Pulmonary artery endothelial cell (primary cell): ENCODE measurements at regions not wholly inside any gene's neighbourhood (a gene's known extent, or its start where the extent isn't known, plus 50 kb on each side); places are given as distances from the start of the nearest gene placed in this dataset.

ENCODE experiments used
- DNase-seq: peaks from one replicate; pipeline ENCODE4 v3.0.0-alpha.2; 2011; ENCODE audit warnings: low read depth, low spot score

DNA sequence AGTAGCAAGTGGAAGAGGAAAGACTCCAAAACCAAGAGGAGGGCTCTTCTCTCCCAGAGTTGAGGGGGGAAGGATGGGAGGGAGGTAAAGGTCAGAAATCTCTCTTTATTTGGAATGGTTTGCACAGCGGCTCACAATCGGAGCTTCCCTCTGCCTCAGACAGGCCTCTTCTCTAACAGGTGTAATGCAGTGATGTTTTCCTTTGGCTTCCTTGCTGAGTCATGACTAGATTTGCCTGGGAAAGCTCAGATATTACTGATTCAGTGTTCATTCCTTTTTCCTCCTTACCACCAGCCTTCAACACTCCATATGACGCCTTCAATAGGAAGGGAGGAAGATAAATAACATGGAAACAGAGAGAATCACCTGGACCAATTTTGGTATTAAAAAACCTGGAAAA is 136.6 kb downstream of the RNF152 start:
- DNase-seq: no peak

DNA sequence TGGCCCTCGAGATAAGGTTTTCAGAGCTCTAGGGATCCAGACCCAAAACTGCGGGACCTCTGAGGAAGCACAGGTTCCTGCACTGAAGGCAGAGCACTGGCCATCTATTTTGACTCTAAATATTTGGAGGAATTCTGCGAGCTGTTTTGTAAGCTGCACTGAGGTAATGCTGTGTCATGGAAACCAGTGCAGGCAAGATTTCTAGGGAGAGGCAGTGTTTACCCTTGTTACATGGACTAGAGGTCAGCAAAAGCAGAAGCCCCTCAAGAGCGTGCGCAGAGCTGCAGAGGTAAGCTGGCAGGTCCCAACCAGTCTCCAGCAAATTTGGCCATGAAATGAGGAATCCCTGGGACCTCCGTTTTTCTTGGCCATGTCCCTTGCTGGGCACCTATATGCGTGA is 137.3 kb downstream of the RNF152 start:
- DNase-seq: no peak

DNA sequence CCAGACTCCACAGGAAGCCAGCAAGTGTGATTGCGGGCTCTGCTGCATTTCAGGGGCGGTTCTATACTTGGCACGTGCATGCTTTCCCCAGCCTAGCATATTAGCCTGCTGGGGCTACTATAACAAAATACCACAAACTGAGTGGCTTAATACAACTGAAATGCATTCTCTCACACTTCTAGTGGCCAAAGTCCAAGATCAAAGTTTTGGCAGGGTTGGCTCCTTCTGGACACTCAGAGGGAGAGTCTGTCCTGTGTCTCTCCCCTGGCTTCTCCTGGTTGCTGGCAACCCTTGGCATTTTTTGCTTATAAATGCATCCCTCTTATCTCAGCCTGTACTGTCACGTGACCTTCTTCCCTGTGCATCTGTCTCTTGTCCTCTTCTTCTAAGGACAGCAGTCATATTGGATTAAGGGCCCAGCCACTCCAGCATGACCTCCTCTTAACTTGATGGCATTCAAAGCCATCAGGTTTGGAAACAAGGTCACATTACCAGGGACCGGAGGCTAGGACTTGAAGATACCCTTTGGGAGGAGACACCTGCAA is 138.7 kb downstream of the RNF152 start:
- no peak for DNase-seq

DNA sequence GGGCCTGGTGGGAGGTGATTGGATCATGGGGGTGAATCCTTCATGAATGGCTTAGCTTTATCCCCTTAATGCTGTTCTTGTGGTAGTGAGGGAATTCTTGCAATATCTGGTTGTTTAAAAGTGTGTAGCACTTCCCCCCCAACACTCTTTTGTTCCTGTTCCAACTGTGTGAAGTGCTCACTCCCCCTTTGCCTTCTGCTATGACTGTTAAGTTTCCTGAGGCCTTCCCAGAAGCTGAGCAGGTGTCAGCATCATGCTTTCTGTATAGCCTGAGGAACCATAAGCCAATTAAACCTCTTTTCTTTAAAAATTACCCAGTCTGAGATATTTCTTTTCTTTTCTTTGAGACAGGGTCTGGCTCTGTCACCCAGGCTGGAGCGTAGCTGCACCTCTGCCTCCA is 139.4 kb downstream of the RNF152 start:
- DNase-seq: no peak

DNA sequence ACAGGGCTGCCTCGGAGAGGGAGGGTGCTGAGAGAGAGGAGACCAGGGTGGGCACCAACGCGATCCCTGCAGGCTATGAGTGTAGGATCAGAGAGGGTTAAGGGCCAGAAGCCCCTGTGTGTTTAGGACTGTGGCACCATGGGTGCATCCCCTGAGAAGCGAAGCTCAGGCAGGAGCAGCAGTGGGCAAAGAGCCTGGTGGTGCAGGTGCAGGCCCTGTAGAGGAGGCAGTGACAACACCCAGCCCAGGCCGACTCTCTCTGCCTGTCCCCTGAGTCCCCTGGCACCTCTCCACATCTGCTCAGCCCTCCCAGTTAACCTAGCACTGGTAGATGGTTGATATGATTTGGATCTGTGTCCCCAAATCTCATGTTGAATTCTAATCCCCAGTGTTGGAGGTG is 139.8 kb downstream of the RNF152 start:
- DNase-seq: no peak

DNA sequence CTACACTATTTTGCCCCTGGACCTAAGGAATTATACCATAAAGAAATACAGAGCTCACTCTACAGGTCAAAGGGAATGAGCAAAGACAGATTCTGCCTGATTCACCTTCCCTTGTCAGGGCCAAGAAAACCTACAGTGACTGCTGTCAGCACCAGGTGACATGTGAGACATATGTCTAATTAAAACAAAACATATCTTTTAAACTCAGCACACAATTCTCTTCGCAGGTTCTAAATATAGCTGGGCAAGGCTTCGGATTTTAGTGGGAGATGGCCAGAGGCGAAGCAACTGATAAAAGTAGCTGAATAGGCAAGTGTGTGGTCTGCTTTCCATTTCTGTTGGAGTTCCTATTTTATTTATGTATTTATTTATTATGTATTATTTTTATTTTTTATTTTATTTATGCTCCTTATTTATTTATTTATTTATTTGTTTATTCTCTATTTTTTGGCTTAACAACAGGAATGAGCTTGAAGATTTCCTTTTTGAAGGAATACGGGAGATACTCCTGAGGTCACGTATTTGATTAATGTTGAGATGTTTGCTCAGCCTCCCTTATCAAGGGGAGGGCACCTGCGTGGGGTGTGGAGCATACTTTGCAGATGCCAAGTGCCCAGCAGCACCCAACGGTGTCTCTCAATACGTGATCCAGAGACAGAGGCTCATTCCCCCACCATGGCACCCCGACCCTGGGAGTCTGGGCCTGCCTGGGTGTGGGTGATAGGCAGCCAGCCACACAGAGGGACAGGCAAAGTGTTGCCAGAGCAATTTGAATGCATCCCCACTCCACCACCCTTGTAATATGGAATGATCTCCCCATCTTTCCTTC is 141.8 kb downstream of the RNF152 start:
- no peak for DNase-seq

DNA sequence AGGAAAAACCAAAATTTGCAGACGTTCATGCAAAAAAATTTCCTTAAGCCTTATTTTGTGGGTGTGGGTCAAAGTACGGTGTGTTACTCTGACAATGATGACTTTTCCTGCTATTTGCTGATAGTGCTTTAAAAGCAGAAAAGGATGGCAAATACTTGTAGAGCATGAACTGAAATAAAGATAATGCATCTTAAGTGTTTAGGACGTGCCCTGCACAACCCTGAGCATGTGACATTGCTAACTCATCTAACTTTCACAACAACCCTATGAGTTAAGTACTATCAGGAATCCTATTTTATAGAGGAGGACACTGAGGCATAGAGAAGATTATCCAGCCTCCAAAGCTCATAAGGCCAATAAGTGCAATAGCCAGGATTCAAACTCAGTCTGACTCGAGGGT is 143.3 kb downstream of the RNF152 start:
- no peak for DNase-seq

DNA sequence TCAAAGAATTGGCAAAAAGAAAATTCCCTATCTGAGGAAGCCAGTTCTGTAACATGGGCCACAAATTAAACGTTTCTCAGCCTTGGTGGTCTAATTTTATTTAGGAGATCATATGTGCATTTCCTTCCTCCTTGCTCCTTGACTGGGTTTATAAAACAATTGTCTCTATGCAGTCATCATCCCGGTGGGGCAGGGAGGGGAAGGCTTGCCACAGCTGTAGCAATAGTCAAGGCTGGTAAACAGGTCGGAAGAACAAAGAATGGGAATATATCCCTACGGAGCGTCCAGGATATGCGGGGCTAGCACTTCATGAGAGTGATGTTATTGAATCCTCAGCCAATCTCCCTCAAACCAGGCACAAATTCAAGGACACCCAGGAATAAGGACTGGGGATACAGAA is 143.8 kb downstream of the RNF152 start:
- peak; percentile 20 for DNase-seq

DNA sequence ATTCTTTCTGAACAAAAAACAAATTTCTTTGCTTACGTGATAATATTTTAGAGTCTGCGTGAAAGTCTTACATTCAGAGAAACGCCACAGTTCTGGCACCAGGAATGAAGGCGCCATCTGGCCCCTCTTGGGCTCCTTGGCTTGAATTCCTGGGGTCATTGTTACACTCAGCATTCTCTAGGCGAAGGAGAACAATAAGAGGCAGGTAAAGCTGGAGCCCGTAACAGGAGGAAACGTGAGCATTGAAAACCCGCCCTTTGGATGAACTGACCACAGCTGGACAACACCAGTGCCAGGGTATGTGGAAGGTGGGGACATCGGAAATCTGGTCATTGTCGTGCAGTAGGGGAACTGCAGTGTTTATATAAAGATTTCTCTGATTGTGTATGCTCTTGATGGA is 144.8 kb downstream of the RNF152 start:
- DNase-seq: peak; percentile 66

DNA sequence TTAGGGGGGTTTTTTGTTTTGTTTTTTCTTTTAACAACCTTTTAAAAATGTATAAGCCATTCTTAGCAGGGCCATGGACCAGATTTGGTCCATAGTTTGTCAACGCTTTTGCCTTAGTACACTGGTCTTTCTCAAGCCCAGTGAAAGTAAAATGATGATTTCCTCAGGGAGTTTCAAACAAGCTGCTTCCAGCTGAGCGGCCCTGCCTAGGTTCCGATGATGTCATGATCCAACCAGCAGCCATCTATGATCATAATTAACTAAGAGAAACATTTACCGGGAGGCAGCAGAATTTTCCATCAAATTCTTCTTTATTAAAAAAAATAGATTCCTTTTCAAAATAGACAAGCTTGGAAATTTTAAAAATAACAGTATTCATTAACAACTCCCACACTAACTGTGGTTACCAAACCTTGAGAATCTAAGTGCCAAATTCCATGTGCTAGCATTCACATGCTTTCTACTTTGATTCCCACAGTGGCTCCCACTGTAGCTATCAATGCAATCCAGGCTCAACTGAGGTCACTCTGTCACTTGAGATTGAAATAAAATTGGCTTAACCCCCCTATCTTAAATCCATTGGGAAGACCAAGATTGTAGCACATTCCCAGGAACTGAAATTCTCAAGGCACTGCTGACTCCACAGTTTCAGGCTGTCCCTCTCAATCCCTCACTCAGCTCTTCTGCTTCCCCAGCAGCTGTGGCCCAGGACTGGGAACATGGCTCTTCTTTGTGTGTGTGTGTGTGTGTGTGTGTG is 148.9 kb downstream of the RNF152 start:
- no peak for DNase-seq

DNA sequence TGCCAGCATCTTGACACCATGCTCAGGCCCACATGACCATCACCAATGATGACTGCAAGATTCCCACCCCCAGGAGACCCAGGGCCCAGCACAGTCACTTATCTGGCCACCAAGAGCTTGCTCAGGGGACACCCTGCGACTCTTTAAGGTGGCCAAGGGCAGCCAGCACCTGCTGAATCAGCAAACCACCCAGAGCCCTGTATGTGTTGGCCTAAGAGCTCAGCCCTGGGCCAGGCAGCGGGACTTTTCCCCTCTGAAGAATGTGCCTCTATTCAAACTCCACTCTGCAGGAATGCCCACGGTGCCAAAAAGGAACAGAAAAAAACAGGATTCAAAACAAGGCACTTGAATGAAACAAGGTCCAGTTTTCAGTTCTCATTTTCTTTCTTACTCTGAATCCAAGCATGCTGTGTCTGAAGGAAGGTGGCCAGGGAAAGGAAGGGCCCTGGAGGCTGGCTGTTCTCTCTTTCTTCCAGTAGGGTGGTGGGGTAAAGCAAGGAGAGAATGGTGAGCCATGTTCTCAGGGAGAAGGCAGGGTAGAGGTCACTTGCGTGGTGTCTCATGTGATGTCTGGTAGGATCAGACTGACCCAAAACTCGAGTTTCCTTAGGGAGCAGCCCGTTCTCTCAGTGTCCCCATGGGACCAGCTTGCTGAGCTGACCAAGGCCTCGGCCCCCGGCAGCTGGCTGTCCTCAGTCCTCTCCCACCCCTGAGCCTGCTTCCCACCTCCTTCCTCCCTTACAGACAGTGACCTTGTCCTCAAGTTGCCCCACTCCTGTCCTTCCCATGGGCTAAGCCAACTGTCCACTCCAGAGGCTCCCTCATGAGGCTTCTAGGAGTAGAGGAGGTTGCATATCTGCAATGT is 150.0 kb downstream of the RNF152 start:
- no peak for DNase-seq

DNA sequence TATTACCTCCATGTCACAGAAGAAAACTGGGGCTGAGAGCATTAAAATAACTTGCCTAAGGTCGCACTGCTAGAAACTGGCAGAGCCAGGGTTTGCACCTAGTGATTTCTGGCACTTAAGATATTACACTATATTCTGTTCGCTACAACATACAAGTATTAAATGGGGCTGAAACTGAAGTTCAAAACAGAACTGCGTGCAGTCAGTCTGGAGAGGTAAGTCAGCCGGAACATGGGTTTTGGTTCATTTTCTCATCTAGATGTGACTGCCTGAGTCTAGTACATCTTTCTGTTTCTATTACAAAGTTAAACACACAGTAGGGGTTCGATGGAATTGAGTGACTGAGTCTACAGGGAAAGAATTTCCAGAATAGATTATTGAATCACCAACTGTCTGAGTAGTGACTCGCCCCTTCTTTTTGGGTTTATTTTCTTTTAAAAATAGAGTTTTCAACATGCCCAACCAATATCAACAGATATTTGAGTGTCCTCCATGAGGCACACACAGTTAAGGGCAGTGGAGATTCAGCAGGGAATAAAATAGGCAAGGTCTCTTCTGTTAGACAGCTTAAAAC is 150.8 kb downstream of the RNF152 start:
- no peak for DNase-seq

DNA sequence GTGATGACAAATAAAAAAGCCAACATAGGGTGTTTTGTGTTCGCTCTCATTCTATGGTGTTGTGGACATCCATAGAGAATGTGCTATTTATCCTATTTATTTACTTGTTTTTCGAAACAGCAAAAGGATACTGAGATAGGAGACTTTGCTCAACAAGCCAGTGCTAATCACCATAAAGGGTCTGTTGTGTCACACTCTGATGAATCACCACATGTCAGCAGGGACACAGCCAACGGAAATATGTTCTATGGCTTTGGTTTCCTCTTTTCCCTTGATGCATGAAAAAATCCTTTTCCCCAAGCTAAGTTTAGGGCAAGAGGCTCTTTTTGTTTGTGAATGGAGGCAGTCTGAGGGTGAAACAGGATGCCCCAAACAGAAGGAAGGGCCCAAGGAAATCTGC is 154.3 kb downstream of the RNF152 start:
- no peak for DNase-seq

DNA sequence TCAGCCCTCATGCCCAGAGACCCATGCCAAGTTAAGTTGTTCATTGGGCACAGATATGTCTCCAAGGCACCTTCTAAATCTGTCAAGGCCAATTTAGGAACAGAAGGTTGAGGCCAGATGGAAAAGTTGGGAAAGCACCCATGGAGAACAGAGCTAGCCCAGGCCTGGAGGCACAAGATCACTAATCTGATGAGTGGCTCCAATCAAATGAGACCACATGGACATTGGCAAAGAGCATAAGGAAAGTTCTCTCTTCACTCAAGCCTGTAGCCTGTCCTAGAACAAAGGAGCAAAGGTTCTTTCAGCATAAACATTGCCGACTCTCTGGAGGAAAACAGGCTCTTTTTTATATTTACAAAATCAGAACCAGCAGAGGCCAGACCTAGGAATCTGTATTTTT is 154.8 kb downstream of the RNF152 start:
- DNase-seq: no peak

DNA sequence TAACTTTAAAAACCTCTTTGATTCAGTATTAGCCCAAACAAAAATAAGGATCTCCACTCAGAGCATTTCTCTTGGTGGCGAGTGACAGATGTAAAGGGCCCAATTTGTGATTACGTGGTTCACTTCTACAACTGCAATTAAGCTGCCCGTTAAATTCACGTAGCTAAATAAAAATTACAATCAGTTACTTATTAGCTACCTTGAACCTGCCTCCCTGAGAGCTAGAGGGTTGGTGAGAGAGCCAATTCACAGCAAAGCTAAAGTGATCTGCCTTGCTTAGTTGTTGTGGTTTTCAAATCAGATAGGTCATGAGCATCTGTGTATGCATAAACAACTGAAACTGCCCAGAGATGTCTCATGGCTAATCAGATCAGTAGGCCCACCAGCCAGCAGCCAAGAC is 156.7 kb downstream of the RNF152 start:
- no peak for DNase-seq

DNA sequence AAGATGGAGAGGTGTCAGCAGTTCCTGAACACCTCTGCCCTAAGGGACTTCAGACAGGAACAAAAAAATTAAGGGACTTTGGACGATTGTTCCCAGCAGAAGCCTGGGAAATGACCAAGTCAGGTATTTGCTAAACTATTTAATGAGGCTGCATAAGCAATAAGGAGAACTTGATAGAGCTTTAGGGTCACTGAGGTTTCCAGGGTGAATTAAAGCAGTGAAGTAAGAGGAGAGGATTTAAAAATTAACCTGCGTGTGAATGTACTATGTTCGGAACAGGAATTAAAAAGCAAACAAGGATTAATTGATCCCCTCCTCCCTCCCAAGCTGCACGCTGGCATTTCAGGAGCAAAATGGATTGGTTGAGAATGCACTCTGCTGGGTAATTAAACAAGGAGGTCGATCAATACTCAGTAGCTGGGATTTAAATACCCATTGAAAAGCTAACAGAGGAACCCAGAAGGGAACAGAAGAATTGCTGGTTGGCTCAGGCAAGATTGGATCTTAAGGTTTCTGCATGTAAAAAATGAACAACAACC is 157.2 kb downstream of the RNF152 start:
- no peak for DNase-seq

DNA sequence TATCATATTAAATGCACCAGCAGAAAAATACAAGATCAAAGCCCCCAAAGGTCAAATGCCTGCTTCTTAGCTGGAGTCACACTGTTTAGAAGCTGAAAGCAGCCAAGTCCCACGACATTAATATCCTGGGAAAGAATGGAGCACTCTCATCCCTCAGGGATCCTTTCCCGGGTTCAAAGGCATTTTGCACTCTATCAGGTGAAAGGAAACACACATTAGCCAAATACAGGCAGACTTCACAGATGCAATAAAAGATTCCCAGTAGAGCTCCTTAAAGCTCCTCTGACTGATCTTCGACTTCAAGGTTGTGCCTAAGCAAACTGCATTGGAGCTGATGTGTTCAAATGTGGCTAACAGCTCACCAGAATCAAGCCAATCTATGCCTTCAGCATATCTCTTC is 158.4 kb downstream of the RNF152 start:
- no peak for DNase-seq

DNA sequence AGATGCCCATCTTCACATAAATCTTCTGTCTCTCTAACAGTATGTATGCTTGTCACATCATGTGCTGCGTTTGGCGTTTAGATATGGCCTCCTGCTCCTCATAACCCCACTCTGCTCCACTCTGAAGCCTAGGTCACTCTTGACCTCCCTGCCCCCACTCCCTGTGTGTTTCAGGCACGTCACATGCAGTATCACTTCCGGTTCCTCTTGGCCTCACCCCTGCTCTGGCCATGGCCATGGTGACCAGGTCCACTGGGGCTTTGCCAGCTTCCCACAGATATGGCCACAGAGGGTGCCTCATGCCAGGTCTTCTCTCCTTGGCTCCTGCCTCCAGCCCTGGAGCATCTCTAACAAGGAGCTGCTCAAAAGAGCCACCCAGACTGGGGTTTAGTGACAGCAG is 160.0 kb downstream of the RNF152 start:
- DNase-seq: no peak

DNA sequence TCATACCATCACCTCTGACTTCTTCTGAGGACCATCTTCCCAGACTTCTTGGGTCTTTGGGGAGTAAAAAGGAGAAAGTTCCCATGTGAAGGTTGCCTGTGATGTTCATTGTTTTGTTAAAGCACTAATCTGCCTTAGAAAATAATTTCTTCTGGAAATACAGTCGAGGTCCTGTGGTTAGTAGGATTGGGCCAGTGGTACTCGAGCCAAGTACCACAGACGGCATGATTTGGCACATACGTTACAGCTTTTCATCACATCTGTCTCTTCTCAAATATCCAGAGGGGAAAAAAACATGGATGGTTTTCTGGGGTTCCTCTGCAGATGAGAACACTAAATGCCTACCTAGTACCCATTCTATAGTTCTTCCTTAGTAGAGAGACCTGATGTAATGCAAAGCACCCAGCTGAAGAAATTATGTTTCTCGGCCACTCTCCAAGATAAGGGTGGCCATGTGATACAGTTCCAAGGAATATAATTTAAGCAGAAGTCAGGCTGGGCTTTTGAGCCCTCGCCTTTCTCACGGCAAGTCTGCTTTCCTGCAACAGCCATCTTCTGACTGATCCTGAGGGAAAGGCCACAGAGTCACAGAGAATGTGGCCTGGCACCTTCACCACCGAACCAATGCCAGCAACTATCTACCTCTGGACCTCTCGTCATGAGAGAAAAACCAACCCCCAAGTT is 161.0 kb downstream of the RNF152 start:
- DNase-seq: no peak

DNA sequence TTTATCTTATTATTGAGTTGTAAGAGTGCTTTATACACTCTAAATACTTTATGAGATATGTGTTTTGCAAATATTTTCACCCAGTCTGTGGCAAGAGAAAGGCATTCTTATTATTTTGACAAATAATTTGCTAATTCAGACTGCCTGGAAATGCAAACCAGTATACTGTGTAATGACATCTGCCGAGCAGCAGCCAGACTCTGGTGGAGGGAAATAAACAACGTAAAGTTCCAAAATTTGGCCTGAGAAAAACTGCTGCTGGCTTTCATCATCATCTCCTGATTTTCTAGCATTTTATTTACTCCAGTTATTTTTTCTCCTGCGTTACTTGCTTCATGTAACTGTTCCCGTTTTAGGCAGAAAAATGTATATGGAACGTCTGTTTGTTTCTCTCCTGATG is 161.6 kb downstream of the RNF152 start:
- no peak for DNase-seq

DNA sequence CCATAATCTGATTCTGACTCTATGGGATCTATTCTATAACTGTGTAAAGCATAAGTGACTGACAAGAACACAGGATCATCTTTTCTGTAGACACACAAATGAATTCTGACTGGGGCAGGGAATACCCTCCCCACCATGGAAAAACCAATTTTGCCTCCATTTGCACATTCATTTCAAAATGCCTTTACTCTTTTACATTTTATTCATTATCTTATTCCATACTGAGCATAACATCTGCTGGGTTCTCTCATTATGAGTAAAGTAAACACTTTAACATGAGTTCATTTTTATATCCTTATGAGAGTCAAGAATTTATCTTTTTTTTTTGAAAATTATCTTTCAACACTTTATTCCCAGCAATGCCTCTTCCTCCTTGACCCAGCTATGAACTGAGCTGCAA is 163.5 kb downstream of the RNF152 start:
- no peak for DNase-seq
